Coronary artery (tissue), 2 donors: ENCODE measurements at regions not wholly inside any gene's neighbourhood (a gene's known extent, or its start where the extent isn't known, plus 50 kb on each side); places are given as distances from the start of the nearest gene placed in this dataset.

Experiments
- DNase-seq: peaks from one replicate; pipeline ENCODE4 v3.0.0-alpha.2; 2017; ENCODE audit warnings: low spot score
- H3K27ac ChIP-seq, 2 donors: fragments of 200-600 bp; sonication (generic); one replicate each; pipeline ENCODE4 v1.5.1; 2016 to 2019
- H3K4me3 ChIP-seq: fragments of 200-600 bp; sonication (generic); 2 replicates; pipeline ENCODE4 v1.5.1; 2016; ENCODE audit warnings: mild to moderate bottlenecking, moderate library complexity
- TF ChIP-seq, protein P1 (sequence below): fragments of 200-600 bp; sonication (generic); IDR thresholded peaks from one replicate; pipeline ENCODE4 v1.5.1; 2019; ENCODE audit warnings: antibody characterized with exemption

- no peak for DNase-seq
- no peak overlapping the region for H3K27ac ChIP-seq
- H3K4me3 ChIP-seq, result no peak overlapping the region
- TF ChIP-seq, protein P1, sequence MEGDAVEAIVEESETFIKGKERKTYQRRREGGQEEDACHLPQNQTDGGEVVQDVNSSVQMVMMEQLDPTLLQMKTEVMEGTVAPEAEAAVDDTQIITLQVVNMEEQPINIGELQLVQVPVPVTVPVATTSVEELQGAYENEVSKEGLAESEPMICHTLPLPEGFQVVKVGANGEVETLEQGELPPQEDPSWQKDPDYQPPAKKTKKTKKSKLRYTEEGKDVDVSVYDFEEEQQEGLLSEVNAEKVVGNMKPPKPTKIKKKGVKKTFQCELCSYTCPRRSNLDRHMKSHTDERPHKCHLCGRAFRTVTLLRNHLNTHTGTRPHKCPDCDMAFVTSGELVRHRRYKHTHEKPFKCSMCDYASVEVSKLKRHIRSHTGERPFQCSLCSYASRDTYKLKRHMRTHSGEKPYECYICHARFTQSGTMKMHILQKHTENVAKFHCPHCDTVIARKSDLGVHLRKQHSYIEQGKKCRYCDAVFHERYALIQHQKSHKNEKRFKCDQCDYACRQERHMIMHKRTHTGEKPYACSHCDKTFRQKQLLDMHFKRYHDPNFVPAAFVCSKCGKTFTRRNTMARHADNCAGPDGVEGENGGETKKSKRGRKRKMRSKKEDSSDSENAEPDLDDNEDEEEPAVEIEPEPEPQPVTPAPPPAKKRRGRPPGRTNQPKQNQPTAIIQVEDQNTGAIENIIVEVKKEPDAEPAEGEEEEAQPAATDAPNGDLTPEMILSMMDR, result no peak
Measured at GRCh38 chr1:38716229-38716628, 143.3 kb downstream of the RRAGC start.

DNA sequence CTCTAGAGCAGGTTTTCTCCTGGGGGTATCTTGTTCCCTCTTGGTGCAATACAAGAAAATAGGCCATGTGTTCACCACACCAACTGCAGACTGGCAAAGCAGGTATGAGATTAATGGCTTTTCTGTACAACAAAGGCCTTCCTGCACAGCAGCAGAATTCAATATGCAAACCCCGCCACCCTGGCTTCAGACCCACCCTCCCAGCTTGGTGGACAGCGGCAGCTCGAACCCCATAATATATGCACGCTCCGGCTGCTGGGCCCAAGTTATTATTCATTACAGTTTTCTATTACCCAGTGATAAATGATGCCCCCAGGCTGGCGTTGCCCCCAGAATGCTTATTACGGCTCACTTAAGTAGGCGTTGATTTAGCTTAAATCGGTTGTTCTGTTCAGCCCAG is 144.2 kb downstream of the RRAGC start:
- TF ChIP-seq, protein P1, result no peak
- Histone ChIP-seq H3K27ac (no peak overlapping the region), H3K4me3 (no peak overlapping the region)
- no peak for DNase-seq

DNA sequence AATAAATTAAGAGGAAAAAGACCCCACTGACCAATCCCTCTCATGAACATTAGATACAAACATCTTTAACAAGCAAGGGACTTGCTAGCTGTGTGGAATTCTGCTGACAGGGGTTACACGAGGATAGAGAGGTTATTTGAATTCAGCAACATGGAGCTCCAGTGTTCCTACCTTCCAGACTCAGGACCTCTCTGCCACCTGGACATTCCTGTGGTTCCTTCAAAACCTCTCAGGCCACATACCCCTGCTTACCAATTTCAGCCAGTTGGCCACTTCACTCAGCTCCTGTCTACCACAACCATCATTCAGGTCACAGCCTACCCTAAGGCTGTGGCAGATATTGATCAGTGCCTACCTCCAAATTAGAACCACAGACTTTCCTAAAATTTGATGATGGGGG is 147.5 kb downstream of the RRAGC start:
- TF ChIP-seq, protein P1, result no peak
- no peak for DNase-seq
- no peak overlapping the region for H3K4me3 ChIP-seq
- no peak overlapping the region for H3K27ac ChIP-seq

DNA sequence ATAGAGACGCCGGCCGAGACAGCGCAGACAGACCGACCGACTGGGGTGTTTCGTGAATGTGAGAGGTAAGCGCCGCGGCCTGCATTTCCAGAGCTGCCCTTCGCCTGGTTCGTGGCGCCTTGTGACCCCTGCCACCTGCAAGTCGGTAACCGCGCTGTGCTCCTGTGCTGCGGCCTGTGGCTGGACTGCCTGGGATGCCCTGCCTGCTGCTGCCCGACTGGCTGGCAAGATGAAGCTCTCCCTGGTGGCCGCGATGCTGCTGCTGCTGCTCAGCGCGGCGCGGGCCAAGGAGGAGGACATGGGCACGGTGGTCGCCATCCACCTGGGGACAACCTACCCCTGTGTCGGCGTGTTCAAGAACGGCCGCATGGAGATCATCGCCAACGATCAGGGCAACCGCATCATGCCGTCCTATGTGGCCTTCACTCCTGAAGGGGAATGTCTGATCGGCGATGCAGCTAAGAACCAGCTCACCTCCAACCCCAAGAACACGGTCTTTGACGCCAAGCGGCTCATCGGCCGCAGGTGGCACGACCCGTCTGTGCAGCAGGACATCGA is 150.8 kb downstream of the RRAGC start:
- Histone ChIP-seq H3K27ac (no peak overlapping the region), H3K4me3 (no peak overlapping the region)
- TF ChIP-seq, protein P1, result no peak
- no peak for DNase-seq

DNA sequence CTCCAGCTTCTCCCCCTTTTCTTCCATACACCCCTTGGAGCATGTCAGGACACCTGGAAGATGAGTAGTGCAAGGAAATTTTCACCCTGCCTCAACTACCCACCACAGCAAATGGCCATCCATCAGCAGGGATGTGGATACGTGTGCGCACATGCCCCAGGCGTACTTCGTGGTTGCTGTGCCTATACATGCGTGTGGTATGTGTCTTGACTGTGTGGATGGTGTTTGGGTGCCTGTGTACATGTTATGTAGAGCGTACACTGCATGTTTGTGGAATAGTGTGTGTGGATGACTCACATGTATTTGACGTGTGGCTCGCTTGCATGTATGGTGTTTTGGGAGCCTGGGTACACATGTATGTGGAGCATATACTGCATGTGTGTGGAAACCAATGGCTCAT is 158.5 kb downstream of the RRAGC start:
- no peak for DNase-seq
- Histone ChIP-seq H3K4me3 (no peak overlapping the region), H3K27ac (no peak overlapping the region)
- TF ChIP-seq, protein P1, result no peak

DNA sequence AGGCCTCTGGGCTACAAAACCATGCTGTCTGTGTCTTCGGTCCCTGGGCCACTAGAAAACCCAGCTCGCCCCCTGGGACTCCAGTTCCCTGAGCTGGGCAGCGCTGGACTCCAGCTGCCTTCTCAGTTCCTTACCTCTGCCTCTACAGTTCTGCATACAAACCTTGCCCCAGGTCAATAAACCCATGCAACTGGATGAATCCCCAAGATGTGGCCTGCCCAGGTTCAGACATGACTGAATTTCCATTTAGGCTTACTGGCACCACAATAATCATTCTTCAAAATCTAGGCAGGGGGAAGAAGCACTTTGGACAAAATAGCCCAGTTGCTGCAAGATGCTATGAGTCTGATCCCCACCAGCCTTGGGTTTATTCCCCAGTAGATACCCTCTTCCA is 159.5 kb downstream of the RRAGC start:
- Histone ChIP-seq H3K4me3 (no peak overlapping the region), H3K27ac (no peak overlapping the region)
- TF ChIP-seq, protein P1, result no peak
- DNase-seq, result no peak

DNA sequence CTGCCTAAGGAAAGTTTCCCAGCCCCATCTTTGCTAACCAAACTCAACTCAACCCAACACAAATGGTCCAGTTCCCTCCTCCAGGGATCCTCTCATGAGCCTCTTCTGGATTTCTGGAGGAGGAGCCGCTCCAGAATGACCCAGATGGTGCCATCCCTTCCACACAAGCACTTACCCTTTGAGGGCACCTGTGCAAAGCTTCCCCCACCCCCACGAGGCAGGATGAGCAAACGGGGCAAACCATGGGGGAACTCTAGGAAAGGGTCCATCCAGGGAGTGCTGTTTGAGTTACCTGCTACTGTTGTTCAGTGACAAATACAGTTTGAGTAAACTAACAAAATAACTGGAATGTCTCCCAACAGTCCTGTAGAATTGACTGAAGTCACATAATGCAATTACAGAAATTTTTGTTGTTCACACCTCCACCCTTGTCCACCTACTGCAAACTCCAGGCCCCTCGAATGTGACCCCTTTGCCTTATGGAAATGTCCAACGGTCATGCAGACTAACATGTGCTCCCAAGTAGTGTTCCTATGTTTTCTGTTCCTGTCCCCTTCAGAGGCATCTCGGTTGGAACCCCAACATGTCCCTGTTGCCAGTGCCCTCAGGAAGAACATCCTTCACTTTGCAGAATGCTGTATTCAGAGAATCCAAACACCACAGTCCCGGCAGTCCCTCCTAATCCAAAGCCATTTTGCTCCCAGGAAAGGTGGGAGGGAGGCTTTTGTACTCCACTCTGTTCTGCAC is 160.1 kb downstream of the RRAGC start:
- Histone ChIP-seq H3K27ac (no peak overlapping the region), H3K4me3 (no peak overlapping the region)
- TF ChIP-seq, protein P1, result no peak
- no peak for DNase-seq
